ENCODE measurements at regions not wholly inside any gene's neighbourhood (a gene's known extent, or its start where the extent isn't known, plus 50 kb on each side); places are given as distances from the start of the nearest gene placed in this dataset.

DNA sequence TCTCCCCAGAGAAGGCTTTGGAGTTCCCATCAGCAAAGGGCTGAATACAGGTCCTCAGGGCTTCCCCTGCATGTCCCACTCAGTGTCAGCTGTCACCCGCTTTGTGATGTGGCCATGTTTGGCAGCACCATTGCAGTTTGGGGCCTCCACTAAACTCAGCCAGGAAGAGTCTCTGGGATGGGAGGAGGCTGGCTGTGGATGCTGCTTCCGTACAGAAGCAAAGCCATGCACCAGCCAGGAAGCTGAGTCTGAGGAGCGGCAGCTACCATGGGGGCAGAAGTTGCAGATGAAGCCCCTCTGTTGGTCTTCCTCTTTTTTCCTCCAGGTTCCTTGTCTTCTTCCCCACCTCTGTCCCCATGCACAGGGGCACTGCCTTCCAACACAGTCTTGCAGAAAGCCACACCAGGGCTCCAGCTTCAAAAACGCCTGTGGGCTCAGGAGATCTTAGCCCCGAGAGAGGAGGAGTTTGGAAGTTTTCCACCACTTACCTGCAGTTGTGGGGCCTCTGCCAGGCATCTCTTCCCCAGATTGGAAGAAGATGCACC, 416.8 kb downstream of the NPHP4 start:
- TF ChIP-seq, protein P1, sequence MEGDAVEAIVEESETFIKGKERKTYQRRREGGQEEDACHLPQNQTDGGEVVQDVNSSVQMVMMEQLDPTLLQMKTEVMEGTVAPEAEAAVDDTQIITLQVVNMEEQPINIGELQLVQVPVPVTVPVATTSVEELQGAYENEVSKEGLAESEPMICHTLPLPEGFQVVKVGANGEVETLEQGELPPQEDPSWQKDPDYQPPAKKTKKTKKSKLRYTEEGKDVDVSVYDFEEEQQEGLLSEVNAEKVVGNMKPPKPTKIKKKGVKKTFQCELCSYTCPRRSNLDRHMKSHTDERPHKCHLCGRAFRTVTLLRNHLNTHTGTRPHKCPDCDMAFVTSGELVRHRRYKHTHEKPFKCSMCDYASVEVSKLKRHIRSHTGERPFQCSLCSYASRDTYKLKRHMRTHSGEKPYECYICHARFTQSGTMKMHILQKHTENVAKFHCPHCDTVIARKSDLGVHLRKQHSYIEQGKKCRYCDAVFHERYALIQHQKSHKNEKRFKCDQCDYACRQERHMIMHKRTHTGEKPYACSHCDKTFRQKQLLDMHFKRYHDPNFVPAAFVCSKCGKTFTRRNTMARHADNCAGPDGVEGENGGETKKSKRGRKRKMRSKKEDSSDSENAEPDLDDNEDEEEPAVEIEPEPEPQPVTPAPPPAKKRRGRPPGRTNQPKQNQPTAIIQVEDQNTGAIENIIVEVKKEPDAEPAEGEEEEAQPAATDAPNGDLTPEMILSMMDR (conservative IDR thresholded peaks at IDR 0.05; ENCODE audit: low read depth, low read length) = no peak
- TF ChIP-seq EZH2 (IDR thresholded peaks at IDR 0.05; ENCODE audit: low read length, unreplicated experiment) = no peak
- no peak for TF ChIP-seq EZH2phosphoT487 (IDR thresholded peaks at IDR 0.05; ENCODE audit: borderline replicate concordance, low read length)
